ENCODE measurements at regions not wholly inside any gene's neighbourhood (a gene's known extent, or its start where the extent isn't known, plus 50 kb on each side); places are given as distances from the start of the nearest gene placed in this dataset.

DNA sequence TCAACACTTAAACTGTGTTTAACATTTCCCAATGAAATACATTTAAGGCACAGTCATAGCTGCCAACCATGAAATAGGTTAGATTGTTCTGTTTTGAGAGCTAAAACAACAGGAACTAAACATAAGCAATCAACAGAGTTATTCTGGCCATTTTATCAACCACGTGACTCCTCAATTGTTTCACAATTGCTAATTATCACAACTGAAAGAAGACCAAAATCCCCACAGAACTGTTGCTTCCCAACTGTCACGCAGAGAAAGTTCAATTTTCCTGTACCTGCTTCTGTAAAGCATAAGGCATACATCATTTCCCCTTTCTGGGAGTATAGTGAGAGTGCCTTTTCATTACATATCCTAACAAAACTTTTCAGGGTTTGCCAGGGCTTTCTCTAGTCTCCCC is 248.6 kb downstream of the EPHA4 start (continued):
- no peak for TF ChIP-seq THAP8 (CRISPR knock-in tag; IDR thresholded peaks at IDR 0.05; ENCODE audit: borderline replicate concordance)

DNA sequence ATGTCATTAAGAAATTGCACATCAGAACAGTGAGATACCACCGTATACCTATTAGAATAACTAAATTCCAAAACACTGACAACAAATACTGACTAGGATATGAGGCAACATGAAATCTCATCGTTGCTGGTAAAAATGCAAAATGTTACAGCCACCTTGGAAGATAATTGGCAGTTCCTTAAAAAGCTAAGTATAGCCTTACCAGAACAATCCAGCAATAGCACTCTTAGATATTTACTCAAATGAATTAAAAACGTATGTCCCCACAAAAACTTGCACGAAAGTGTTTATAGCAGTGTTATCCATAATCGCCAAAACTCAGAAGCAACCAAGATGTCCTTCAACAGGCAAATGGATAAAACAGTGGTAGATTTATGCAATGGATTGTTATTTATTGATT is 241.7 kb downstream of the EPHA4 start:
- no peaks in the 10 kb centered on the region for H3K4me1 ChIP-seq (ENCODE audit: insufficient read depth, low read length)
- H3K36me3 ChIP-seq (replicated peaks in 1 of 2; ENCODE audit: control insufficient read depth in 1 of 2, insufficient read depth in 2 of 2, low read length in 2 of 2): no peaks in the 10 kb centered on the region
- H3K4me3 ChIP-seq (replicated peaks in 1 of 3; ENCODE audit: insufficient read depth in 1 of 3, low read depth in 2 of 3, low read length in 3 of 3): no peak overlapping the region
- no peak overlapping the region for H3K4me2 ChIP-seq (ENCODE audit: low read depth, low read length)
- H3K27me3 ChIP-seq (ENCODE audit: control insufficient read depth in 1 of 2, insufficient read depth in 2 of 2, low read length in 2 of 2): no peaks in the 10 kb centered on the region; a peak in 1 of 5 replicates
- H3K9ac ChIP-seq (ENCODE audit: insufficient read depth, low read depth, low read length): no peak overlapping the region
- no peak for DNase-seq (ENCODE audit: low spot score)
- ChIA-PET CTCF (ENCODE audit: low intra/inter-chr PET ratio, low total read pairs) (no interaction called here), POLR2A (no interaction called here)
- H2AFZ ChIP-seq (ENCODE audit: low read length): no peak overlapping the region
- no peaks in the 10 kb centered on the region for H3K9me3 ChIP-seq (ENCODE audit: low read length)
- no peak for FAIRE-seq
- ATAC-seq: no peak
- intact Hi-C loops (cut with micrococcal nuclease; ENCODE audit: unreplicated experiment) (no loop called here), in situ Hi-C loops (cut with HindIII; ENCODE audit: extremely low pct_ligation_motif_present, low pct_unique_long_range_greater_than_20kb) (no loop called here)
- H4K20me1 ChIP-seq (ENCODE audit: insufficient read depth, low read length): no peaks in the 10 kb centered on the region
- WGBS (ENCODE audit: low lambda C conversion rate): 22% methylated on average over 5 of the region's 5 CpGs
- TF ChIP-seq ZNF790 (CRISPR knock-in tag; IDR thresholded peaks at IDR 0.05; ENCODE audit: borderline replicate concordance) (no peak), KLF11 (CRISPR knock-in tag; IDR thresholded peaks at IDR 0.05) (no peak), SMYD3 (CRISPR knock-in tag; IDR thresholded peaks at IDR 0.05) (no peak), JUNB (CRISPR knock-in tag; IDR thresholded peaks at IDR 0.05; ENCODE audit: borderline replicate concordance) (no peak), ZNF33B (CRISPR knock-in tag; IDR thresholded peaks at IDR 0.05) (no peak)
- H3K79me2 ChIP-seq (ENCODE audit: insufficient read depth, low read length): no peaks in the 10 kb centered on the region
- no peak overlapping the region for H3K27ac ChIP-seq (ENCODE audit: extremely low read length, insufficient read depth, low read length)
- BruUV-seq (replicated peaks): no TSS peak

DNA sequence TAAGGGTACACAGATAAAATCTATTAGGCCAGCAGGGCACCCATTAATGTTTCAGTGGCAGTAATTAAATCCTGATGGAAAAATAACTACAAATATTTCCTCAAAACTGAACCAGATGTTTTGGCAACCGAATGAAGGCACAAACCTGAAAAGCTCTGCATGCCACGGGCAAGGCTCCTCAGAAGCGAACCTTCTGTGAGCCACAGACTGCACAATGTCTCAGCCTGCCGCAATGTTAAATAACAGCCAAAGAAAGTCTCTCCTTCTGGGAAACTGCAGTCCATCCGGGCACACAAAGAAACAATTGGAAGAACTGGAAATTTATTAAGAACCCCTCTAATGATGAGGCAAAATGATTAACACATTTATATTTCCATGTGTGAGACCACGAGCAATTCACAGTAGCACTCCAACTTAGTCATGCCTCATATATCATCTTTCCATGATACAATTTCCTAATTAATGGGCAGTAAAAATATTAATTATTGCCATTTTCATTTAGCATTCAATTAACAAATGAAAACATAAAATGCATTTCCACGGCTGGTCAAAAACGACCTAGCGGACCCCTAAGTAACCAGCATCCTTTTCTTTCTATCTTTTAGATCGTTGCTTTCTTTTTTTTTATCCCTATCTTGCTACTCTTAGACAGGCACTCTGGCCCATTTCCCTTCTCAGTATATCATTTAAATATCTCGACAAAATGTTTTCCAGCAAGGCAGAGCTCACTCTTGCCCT is 237.5 kb downstream of the EPHA4 start:
- ChIA-PET POLR2A (no interaction called here), CTCF (ENCODE audit: low intra/inter-chr PET ratio, low total read pairs) (no interaction called here)
- H3K9me3 ChIP-seq (ENCODE audit: low read length): no peaks in the 10 kb centered on the region
- no peaks in the 10 kb centered on the region for H3K4me1 ChIP-seq (ENCODE audit: insufficient read depth, low read length)
- no TSS peak for BruUV-seq (replicated peaks)
- intact Hi-C loops (cut with micrococcal nuclease; ENCODE audit: unreplicated experiment) (no loop called here), in situ Hi-C loops (cut with HindIII; ENCODE audit: extremely low pct_ligation_motif_present, low pct_unique_long_range_greater_than_20kb) (no loop called here)
- no peaks in the 10 kb centered on the region; a peak in 1 of 5 replicates for H3K27me3 ChIP-seq (ENCODE audit: control insufficient read depth in 1 of 2, insufficient read depth in 2 of 2, low read length in 2 of 2)
- no peak for DNase-seq (ENCODE audit: low spot score)
- no peak overlapping the region for H3K4me3 ChIP-seq (replicated peaks in 1 of 3; ENCODE audit: insufficient read depth in 1 of 3, low read depth in 2 of 3, low read length in 3 of 3)
- H3K27ac ChIP-seq (ENCODE audit: extremely low read length, insufficient read depth, low read length): no peak overlapping the region
- no peak for FAIRE-seq
- ATAC-seq: no peak
- TF ChIP-seq ZNF790 (CRISPR knock-in tag; IDR thresholded peaks at IDR 0.05; ENCODE audit: borderline replicate concordance) (no peak), HNRNPLL (IDR thresholded peaks at IDR 0.05; ENCODE audit: low read depth, low read length, poor library complexity, severe bottlenecking) (no peak), GMEB1 (CRISPR knock-in tag; IDR thresholded peaks at IDR 0.05; ENCODE audit: borderline replicate concordance) (no peak), KDM6A (CRISPR knock-in tag; IDR thresholded peaks at IDR 0.05; ENCODE audit: low read depth) (no peak)
- TF ChIP-seq, protein P1, sequence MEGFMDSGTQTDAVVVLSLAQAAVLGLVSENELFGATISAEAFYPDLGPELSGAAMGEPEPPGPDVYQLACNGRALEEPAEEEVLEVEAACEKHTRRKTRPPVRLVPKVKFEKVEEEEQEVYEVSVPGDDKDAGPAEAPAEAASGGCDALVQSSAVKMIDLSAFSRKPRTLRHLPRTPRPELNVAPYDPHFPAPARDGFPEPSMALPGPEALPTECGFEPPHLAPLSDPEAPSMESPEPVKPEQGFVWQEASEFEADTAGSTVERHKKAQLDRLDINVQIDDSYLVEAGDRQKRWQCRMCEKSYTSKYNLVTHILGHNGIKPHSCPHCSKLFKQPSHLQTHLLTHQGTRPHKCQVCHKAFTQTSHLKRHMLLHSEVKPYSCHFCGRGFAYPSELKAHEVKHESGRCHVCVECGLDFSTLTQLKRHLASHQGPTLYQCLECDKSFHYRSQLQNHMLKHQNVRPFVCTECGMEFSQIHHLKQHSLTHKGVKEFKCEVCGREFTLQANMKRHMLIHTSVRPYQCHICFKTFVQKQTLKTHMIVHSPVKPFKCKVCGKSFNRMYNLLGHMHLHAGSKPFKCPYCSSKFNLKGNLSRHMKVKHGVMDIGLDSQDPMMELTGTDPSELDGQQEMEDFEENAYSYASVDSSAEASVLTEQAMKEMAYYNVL (CRISPR knock-in tag; IDR thresholded peaks at IDR 0.05; ENCODE audit: borderline replicate concordance): no peak
- no peak overlapping the region for H2AFZ ChIP-seq (ENCODE audit: low read length)
- WGBS (ENCODE audit: low lambda C conversion rate): 13% methylated on average over 11 of the region's 11 CpGs
- H3K4me2 ChIP-seq (ENCODE audit: low read depth, low read length): no peak overlapping the region
- no peaks in the 10 kb centered on the region for H3K79me2 ChIP-seq (ENCODE audit: insufficient read depth, low read length)
- H4K20me1 ChIP-seq (ENCODE audit: insufficient read depth, low read length): no peaks in the 10 kb centered on the region
- no peak overlapping the region for H3K9ac ChIP-seq (ENCODE audit: insufficient read depth, low read depth, low read length)
- no peaks in the 10 kb centered on the region for H3K36me3 ChIP-seq (replicated peaks in 1 of 2; ENCODE audit: control insufficient read depth in 1 of 2, insufficient read depth in 2 of 2, low read length in 2 of 2)
